Activated CD4-positive, alpha-beta T cell treated with anti-CD3 and anti-CD28 coated beads, Interleukin-2, Interleukin-6, amounts not matched to agents 100 ng/mL and 50 ng/mL, durations not matched to agents 16 hours and 8 hours (primary cell): ENCODE measurements at regions not wholly inside any gene's neighbourhood (a gene's known extent, or its start where the extent isn't known, plus 50 kb on each side); places are given as distances from the start of the nearest gene placed in this dataset.
"Not testable (repeated sequence)": the region's sequence is repeated elsewhere in the genome, so short reads cannot be mapped to it uniquely, and the experiment has no call there.

Experiments
- DNase-seq: peaks from one replicate; pipeline ENCODE4 v3.0.0-alpha.2; 2020

GRCh38 chr9:41016699-41017098, 111.8 kb downstream of the FOXD4L6 start:
- DNase-seq: not testable (repeated sequence)

GRCh38 chr9:40999952-41000700, 128.4 kb downstream of the FOXD4L6 start:
- DNase-seq: not testable (repeated sequence)

GRCh38 chr9:40995490-40995889, 133.0 kb downstream of the FOXD4L6 start:
- not testable (repeated sequence) for DNase-seq

- DNase-seq: not testable (repeated sequence)
These were observed 134.6 kb downstream of the FOXD4L6 start for GRCh38 chr9:40993842-40994241.

- DNase-seq: not testable (repeated sequence)
These were observed 135.1 kb downstream of the FOXD4L6 start for GRCh38 chr9:40993375-40993774.

- not testable (repeated sequence) for DNase-seq
These were observed 136.0 kb downstream of the FOXD4L6 start for GRCh38 chr9:40992472-40992821.

GRCh38 chr9:40991741-40992471, 136.6 kb downstream of the FOXD4L6 start:
- DNase-seq: peak; percentile 99

- peak; percentile 25 for DNase-seq
These were observed 137.3 kb downstream of the FOXD4L6 start for GRCh38 chr9:40991100-40991740.

- DNase-seq: not testable (repeated sequence)
These were observed 142.1 kb downstream of the FOXD4L6 start for GRCh38 chr9:40986332-40986731.

GRCh38 chr9:40975351-40975750, 153.1 kb downstream of the FOXD4L6 start:
- not testable (repeated sequence) for DNase-seq

- not testable (repeated sequence) for DNase-seq
These were observed 153.6 kb downstream of the FOXD4L6 start for GRCh38 chr9:40974912-40975311.

GRCh38 chr9:40971773-40972172, 156.7 kb downstream of the FOXD4L6 start:
- DNase-seq: not testable (repeated sequence)

GRCh38 chr9:40970340-40970739, 158.1 kb downstream of the FOXD4L6 start:
- DNase-seq: not testable (repeated sequence)

- not testable (repeated sequence) for DNase-seq
These were observed 166.0 kb downstream of the FOXD4L6 start for GRCh38 chr9:40962461-40962860.

GRCh38 chr9:40951876-40952494, 176.5 kb downstream of the FOXD4L6 start:
- DNase-seq: not testable (repeated sequence)

- not testable (repeated sequence) for DNase-seq
These were observed 182.3 kb downstream of the FOXD4L6 start for GRCh38 chr9:40946228-40946627.

- DNase-seq: not testable (repeated sequence)
These were observed 185.8 kb downstream of the FOXD4L6 start for GRCh38 chr9:40942730-40943129.

- not testable (repeated sequence) for DNase-seq
These were observed 188.6 kb downstream of the FOXD4L6 start for GRCh38 chr9:40939888-40940209.

GRCh38 chr9:40939201-40939887, 189.1 kb downstream of the FOXD4L6 start:
- DNase-seq: not testable (repeated sequence)

GRCh38 chr9:40935336-40935735, 193.1 kb downstream of the FOXD4L6 start:
- no peak for DNase-seq

- DNase-seq: not testable (repeated sequence)
These were observed 194.0 kb downstream of the FOXD4L6 start for GRCh38 chr9:40934480-40934879.

- not testable (repeated sequence) for DNase-seq
These were observed 198.1 kb downstream of the FOXD4L6 start for GRCh38 chr9:40930426-40930825.

GRCh38 chr9:40929488-40929845, 199.0 kb downstream of the FOXD4L6 start:
- DNase-seq: not testable (repeated sequence)
